ENCODE measurements at regions not wholly inside any gene's neighbourhood (a gene's known extent, or its start where the extent isn't known, plus 50 kb on each side); places are given as distances from the start of the nearest gene placed in this dataset.
"Not testable (repeated sequence)": the region's sequence is repeated elsewhere in the genome, so short reads cannot be mapped to it uniquely, and the experiment has no call there.

DNA sequence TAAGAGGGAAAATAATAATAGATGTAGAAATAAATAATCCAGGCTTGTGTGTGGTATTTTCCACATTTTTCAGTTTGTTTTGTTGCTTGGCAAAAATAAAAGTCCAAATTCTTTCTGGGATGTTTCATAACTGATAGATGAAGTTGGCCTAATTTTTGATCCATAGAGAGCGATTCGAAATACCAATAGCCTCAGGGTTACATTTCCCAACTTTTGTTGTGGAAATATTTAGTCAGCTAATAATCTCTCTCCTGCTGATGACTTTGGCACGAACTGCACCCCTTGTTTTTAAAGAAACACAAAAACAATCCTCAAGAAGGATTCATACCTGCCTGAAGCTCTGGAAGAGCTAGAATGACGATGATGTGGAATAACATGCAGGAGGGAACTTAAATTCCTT is 483.2 kb downstream of the ADRA2A start:
- DNase-seq (ENCODE audit: low read depth in 2 of 3, low spot score in 2 of 3): no peak

- no peak for DNase-seq (ENCODE audit: low read depth in 2 of 3, low spot score in 2 of 3)
Observed at GRCh38 chr10:111561124-111561523, 484.3 kb downstream of the ADRA2A start.

- no peak for DNase-seq (ENCODE audit: low read depth in 2 of 3, low spot score in 2 of 3)
Observed at GRCh38 chr10:111565542-111565941, 488.7 kb downstream of the ADRA2A start.

DNA sequence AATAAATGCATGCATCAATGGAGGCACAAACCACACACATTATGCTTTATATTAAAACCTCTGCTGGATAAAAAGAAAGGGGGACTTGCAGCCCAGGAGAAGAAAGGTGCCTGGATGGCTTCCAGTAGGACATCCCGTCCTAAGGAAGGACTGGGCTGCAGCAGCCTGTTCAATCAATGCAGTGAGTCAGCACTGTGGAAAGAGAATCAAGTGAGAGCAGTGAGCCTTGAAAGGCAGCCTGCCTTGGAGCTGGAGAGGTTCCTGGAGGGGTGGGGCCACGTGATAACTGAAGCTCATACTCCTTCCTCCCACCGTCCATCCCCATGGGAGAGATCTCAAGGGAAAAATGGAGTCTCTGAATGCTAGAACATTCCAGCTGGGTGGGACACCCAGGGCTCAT is 501.2 kb downstream of the ADRA2A start:
- no peak for DNase-seq (ENCODE audit: low read depth in 2 of 3, low spot score in 2 of 3)

DNA sequence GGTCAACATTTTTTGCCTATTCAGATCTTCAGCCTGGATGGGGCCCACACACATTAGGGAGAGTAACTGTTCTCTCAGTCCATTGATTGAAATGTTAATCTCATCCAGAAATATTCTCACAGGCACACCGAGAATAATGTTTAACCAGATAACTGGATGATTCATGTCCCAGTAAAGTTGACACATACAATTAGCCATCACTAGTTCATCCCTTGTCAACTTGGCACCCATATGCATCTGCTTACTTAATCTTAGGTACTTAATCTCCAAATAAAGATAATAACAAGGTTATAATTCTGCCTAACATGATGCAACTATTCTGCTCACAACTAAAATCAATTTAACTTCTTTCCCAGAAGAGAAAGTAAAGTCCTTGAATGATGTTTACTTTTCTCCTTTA is 502.6 kb downstream of the ADRA2A start:
- DNase-seq (ENCODE audit: low read depth in 2 of 3, low spot score in 2 of 3): no peak

- DNase-seq (ENCODE audit: low read depth in 2 of 3, low spot score in 2 of 3): no peak
Observed at GRCh38 chr10:111590703-111591102, 513.9 kb downstream of the ADRA2A start.

- no peak for DNase-seq (ENCODE audit: low read depth in 2 of 3, low spot score in 2 of 3)
Observed at GRCh38 chr10:111593578-111593977, 516.7 kb downstream of the ADRA2A start.

DNA sequence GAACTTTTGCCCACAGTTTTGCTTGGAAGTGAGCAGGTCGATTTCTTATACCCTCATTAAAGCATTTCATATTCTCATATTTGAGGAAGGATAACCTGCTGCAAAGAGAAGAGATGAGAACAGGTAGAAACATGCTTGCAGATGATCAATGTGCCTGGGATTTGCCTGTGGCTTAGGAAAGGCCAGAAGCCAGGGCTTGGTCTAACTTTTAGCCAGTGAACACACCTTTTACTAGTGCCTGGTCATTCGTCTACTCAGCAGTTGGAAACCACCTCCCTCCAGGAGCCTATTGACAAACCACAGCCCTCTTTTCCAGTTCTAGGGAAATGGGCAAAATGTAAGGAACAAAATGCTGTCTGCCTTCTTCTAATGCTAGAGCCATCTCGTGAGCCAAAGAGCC is 518.3 kb downstream of the ADRA2A start:
- DNase-seq (ENCODE audit: low read depth in 2 of 3, low spot score in 2 of 3): no peak

DNA sequence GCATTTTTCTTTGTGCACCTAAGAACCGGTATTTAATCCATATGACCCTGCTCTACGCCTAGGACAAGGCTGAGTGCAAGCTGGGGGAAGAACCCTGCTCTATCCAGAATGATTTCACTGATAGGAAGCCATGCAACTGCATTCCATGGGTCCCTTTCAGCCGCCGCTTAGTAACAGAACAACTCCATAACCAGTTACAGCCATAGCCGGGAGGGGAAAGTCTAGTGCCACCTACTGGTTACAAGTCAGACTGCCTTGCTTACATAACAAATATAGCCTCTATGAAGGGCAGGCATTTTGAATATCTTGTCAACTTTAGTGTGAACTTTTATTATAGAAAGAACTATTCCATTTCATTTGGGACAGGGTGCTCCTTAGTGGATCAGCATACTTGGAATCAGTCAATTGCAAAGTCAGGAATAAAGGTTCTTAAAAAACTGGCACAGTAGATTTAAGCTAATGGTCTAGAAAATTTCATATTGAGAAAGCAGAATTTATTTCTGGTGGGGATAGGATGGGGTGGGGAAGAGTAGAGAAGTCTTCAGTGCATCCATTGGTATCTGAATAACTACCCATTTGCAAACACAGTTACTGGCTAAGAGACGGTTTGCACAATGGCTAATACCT is 521.7 kb downstream of the ADRA2A start:
- DNase-seq (ENCODE audit: low read depth in 2 of 3, low spot score in 2 of 3): peak in 2 of 3 experiments; percentile 0 to 10

DNA sequence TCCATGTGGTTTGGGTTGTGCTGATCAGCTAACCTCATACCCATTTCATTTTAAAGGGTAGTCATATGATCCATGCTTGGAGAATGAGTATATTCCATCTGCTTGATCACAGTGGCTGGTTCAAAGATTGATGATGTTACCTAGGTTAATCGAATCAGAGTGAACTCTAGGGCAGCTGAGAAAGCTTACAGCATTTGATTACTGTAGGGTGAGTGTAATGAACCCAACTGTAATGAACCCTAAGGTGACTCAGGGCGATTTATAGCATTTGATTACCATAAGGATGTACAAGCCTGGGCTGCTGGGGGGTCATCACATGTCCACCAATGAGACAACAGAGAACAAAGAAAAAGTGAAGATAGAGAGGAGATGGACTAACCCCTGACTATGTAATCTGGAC is 523.1 kb downstream of the ADRA2A start:
- no peak for DNase-seq (ENCODE audit: low read depth in 2 of 3, low spot score in 2 of 3)

GRCh38 chr10:111600772-111601171 is 523.9 kb downstream of the ADRA2A start:
- no peak for DNase-seq (ENCODE audit: low read depth in 2 of 3, low spot score in 2 of 3)

DNA sequence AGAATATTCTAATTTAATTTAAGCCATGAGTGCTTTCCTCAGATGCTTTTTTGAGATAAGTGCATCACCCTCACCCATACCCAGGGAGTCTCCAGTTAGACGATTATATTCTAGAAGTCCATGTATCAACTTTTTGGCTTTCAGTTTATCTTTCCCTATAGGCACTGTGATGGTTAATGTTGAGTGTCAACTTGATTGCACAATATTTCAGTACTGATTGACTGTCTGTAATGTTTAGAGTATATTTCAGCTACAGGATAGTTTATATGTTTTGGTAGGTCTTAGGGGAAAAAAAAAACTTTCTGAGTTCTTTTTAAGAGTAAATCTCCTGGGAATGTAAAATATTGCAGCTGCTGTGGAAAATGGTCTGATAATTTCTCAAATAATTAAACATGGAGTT is 535.4 kb downstream of the ADRA2A start:
- DNase-seq (ENCODE audit: low read depth in 2 of 3, low spot score in 2 of 3): no peak

DNA sequence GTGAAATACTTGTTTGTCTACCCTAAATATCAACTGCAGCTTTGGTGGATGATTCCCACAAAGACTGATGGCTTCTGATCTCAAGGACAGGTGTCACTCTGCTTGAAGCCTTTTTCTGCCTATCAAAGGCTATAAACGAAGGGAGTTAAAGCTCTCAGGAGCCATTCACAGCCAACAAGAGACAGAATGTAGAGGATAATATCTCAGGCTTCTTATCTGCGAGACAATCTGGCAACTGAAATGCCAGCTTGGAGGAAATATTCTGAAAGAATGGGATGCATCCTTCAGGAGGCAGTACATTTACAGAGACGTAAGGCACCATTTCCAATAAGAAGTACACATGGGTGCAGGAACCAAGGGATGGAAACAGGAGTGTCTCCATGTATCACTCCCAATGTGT is 549.4 kb downstream of the GPAM start:
- no peak for DNase-seq (ENCODE audit: low read depth in 2 of 3, low spot score in 2 of 3)

- no peak for DNase-seq (ENCODE audit: low read depth in 2 of 3, low spot score in 2 of 3)
Observed at GRCh38 chr10:111646021-111646420, 537.5 kb downstream of the GPAM start.

- no peak for DNase-seq (ENCODE audit: low read depth in 2 of 3, low spot score in 2 of 3)
Observed at GRCh38 chr10:111648046-111648445, 535.5 kb downstream of the GPAM start.

DNA sequence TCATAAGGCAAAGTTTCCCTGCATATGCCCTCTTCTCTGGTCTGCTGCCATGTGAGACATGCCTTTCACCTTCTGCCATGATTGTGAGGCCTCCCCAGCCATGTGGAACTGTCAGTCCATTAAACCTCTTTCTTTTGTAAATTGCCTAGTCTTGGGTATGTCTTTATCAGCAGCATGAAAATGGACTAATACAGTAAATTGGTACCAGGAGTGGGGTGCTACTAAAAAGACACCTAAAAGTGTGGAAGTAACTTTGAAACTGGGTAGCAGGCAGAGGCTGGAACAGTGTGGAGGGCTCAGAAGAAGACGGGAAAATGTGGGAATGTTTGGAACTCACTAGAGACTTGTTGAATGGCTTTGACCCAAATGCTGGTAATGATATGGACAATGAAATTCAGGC is 534.5 kb downstream of the GPAM start:
- DNase-seq (ENCODE audit: low read depth in 2 of 3, low spot score in 2 of 3): not testable (repeated sequence)

- no peak for DNase-seq (ENCODE audit: low read depth in 2 of 3, low spot score in 2 of 3)
Observed at GRCh38 chr10:111650088-111650487, 533.5 kb downstream of the GPAM start.

GRCh38 chr10:111656066-111656465 is 527.5 kb downstream of the GPAM start:
- no peak for DNase-seq (ENCODE audit: low read depth in 2 of 3, low spot score in 2 of 3)

GRCh38 chr10:111677759-111678158 is 505.8 kb downstream of the GPAM start:
- DNase-seq (ENCODE audit: low read depth in 2 of 3, low spot score in 2 of 3): no peak

- no peak for DNase-seq (ENCODE audit: low read depth in 2 of 3, low spot score in 2 of 3)
Observed at GRCh38 chr10:111686796-111687195, 496.8 kb downstream of the GPAM start.

DNA sequence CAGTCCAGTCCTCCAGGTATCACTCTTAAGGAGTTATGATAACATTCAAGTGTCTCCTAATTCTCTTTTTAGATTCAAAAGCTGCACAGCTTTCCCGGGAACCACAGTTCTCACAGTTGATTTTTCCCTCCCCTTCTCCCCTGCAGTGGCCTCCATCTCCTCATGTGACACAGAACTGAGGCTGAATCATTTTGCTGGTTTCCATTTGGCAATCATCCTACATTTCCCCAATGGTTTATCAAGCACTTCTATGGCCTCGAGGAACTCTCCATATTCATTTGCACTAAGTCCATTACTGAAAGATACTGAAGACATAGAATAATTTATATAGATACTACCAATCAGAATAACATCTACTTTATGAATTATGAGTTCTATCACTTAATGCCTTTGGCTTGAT is 484.9 kb downstream of the GPAM start:
- no peak for DNase-seq (ENCODE audit: low read depth in 2 of 3, low spot score in 2 of 3)

- DNase-seq (ENCODE audit: low read depth in 2 of 3, low spot score in 2 of 3): no peak
Observed at GRCh38 chr10:111703986-111704385, 479.6 kb downstream of the GPAM start.

DNA sequence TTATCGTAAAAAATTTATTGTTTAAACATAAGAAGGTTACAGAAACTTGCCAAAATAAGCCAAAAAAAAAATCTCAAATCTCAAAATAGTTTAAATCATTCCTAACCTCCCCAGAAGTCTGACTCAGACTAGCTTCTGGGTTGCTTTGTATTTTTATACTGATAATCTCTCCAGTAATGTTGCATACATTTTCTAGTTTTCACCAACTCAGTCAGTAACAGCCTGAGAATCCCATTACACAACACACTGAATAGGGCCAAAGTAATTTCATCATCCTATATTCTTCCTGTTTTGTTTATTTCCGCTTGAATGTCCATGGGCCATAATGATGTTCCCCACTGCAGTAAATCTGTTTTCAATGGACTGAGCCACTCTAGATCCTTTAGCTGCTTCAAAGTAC is 478.5 kb downstream of the GPAM start:
- no peak for DNase-seq (ENCODE audit: low read depth in 2 of 3, low spot score in 2 of 3)

DNA sequence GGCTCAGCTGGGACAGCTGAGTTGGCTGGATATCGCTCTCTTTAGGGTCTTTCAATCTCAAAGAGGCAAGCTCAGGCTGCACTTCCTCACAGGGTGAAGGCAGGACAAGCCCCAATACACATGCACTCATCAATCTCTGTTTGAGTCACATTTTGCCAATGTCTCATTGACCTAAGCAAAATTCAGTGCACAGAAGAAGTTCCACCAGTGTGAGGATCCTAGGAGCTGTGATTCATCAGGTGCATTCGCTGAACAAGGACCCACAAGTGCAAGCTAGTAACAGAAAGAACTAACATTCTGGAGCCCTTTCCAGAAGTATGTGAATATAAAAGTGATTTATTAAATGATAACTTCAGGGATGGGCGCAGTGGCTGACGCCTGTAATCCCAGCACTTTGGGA is 477.2 kb downstream of the GPAM start:
- DNase-seq (ENCODE audit: low read depth in 2 of 3, low spot score in 2 of 3): no peak
